Loucy (cell line): ENCODE measurements at regions not wholly inside any gene's neighbourhood (a gene's known extent, or its start where the extent isn't known, plus 50 kb on each side); places are given as distances from the start of the nearest gene placed in this dataset.

Source experiments
- H2AFZ ChIP-seq: fragments of 200-600 bp; sonication (generic); 2 replicates; pipeline ENCODE4 v1.6.0; 2016; ENCODE audit warnings: antibody characterized with exemption, mild to moderate bottlenecking, low read length, moderate library complexity
- H3F3A ChIP-seq: fragments of 200-600 bp; 2 replicates; pipeline ENCODE4 v1.6.0; 2016; ENCODE audit warnings: antibody characterized with exemption, low read depth, mild to moderate bottlenecking
- H3K27me3 ChIP-seq: fragments of 200-600 bp; sonication (generic); 2 replicates; pipeline ENCODE4 v1.6.1; 2014; ENCODE audit warnings: low read length, mild to moderate bottlenecking; ENCODE audit not compliant: insufficient read depth, poor library complexity, severe bottlenecking
- H3K36me3 ChIP-seq: fragments of 200-600 bp; sonication (generic); 2 replicates; pipeline ENCODE4 v1.6.1; 2016; ENCODE audit warnings: low read length; ENCODE audit not compliant: insufficient read depth
- H3K4me1 ChIP-seq: fragments of 200-600 bp; sonication (generic); 2 replicates; pipeline ENCODE4 v1.5.1; 2014; ENCODE audit warnings: low read length, mild to moderate bottlenecking; ENCODE audit not compliant: insufficient read depth, poor library complexity, severe bottlenecking
- H3K4me2 ChIP-seq: fragments of 200-600 bp; sonication (generic); 2 replicates; pipeline ENCODE4 v1.6.0; 2014; ENCODE audit warnings: antibody characterized with exemption, low read length, low read depth, mild to moderate bottlenecking; ENCODE audit not compliant: poor library complexity, severe bottlenecking
- H3K4me3 ChIP-seq: fragments of 200-600 bp; sonication (generic); 2 replicates; pipeline ENCODE4 v1.5.1; 2014; ENCODE audit warnings: low read length, mild to moderate bottlenecking, mixed read lengths; ENCODE audit not compliant: poor library complexity, severe bottlenecking
- H3K79me2 ChIP-seq: fragments of 200-600 bp; sonication (generic); 2 replicates; pipeline ENCODE4 v1.6.1; 2014; ENCODE audit warnings: low read length; ENCODE audit not compliant: insufficient read depth
- H3K9ac ChIP-seq: fragments of 200-600 bp; sonication (generic); 2 replicates; pipeline ENCODE4 v1.6.0; 2014; ENCODE audit warnings: mild to moderate bottlenecking, low read depth, low read length, moderate library complexity; ENCODE audit not compliant: poor library complexity, severe bottlenecking
- H3K9me2 ChIP-seq: fragments of 200-600 bp; sonication (generic); replicated peaks from 2 replicates; pipeline ENCODE4 v1.6.1; 2016; ENCODE audit warnings: low read depth, low read length, mixed read lengths
- H3K9me3 ChIP-seq: fragments of 200-600 bp; sonication (generic); 2 replicates; pipeline ENCODE4 v1.6.1; 2014; ENCODE audit warnings: mild to moderate bottlenecking, antibody characterized with exemption, low read length, low read depth; ENCODE audit not compliant: insufficient read depth
- H4K20me1 ChIP-seq: fragments of 200-600 bp; sonication (generic); 2 replicates; pipeline ENCODE4 v1.6.0; 2014; ENCODE audit warnings: antibody characterized with exemption, low read length, mild to moderate bottlenecking; ENCODE audit not compliant: insufficient read depth, poor library complexity, severe bottlenecking
- EZH2phosphoT487 ChIP-seq: fragments of 200-600 bp; IDR thresholded peaks from 2 replicates; pipeline ENCODE4 v1.6.1; 2018; ENCODE audit warnings: antibody characterized with exemption, mild to moderate bottlenecking, moderate library complexity, borderline replicate concordance
- TF ChIP-seq, protein P1 (sequence below): fragments of 200-600 bp; sonication (generic); conservative IDR thresholded peaks from 2 replicates; pipeline ENCODE4 v1.5.1; 2014; ENCODE audit warnings: mild to moderate bottlenecking, antibody characterized with exemption, low read length

GRCh38 chr7:109215341-109215740 lies 645.7 kb downstream of the DNAJB9 start:
- Histone ChIP-seq H3K9ac (no peak overlapping the region), H3K4me3 (no peak overlapping the region), H3K4me1 (no peaks in the 10 kb centered on the region), H4K20me1 (no peaks in the 10 kb centered on the region), H3K4me2 (no peak overlapping the region), H3K9me2 (no peaks in the 10 kb centered on the region), H3K9me3 (no peaks in the 10 kb centered on the region), H3K79me2 (no peaks in the 10 kb centered on the region), H2AFZ (no peak overlapping the region), H3F3A (no peaks in the 10 kb centered on the region), H3K27me3 (no peaks in the 10 kb centered on the region), H3K36me3 (no peaks in the 10 kb centered on the region)
- TF ChIP-seq EZH2phosphoT487 = no peak
- TF ChIP-seq, protein P1, sequence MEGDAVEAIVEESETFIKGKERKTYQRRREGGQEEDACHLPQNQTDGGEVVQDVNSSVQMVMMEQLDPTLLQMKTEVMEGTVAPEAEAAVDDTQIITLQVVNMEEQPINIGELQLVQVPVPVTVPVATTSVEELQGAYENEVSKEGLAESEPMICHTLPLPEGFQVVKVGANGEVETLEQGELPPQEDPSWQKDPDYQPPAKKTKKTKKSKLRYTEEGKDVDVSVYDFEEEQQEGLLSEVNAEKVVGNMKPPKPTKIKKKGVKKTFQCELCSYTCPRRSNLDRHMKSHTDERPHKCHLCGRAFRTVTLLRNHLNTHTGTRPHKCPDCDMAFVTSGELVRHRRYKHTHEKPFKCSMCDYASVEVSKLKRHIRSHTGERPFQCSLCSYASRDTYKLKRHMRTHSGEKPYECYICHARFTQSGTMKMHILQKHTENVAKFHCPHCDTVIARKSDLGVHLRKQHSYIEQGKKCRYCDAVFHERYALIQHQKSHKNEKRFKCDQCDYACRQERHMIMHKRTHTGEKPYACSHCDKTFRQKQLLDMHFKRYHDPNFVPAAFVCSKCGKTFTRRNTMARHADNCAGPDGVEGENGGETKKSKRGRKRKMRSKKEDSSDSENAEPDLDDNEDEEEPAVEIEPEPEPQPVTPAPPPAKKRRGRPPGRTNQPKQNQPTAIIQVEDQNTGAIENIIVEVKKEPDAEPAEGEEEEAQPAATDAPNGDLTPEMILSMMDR = no peak

DNA sequence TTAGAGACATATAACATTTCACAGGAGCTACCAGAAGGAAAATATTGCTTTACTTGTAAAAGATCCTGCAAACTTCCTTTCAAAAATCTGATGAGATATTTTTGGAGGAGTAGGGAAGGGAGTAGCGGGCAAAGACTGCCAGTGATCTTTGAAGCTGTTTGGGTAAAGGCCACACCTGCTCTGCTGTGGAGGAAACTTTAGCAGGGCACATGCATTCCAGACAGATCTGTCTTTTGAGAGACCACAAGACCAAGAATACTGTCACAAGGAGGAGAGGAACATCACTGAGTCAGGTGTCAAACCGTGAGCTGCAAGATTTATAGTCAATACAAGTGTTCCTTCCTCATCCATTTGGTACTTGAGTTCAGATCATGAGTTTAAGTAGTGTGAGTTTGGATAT lies 654.4 kb downstream of the DNAJB9 start:
- H3K36me3 ChIP-seq = no peaks in the 10 kb centered on the region
- H3K4me2 ChIP-seq = no peak overlapping the region
- H3K4me3 ChIP-seq = no peak overlapping the region
- H3K79me2 ChIP-seq = no peaks in the 10 kb centered on the region
- no peaks in the 10 kb centered on the region for H4K20me1 ChIP-seq
- no peak overlapping the region for H3K9ac ChIP-seq
- H3K9me3 ChIP-seq = no peaks in the 10 kb centered on the region
- no peaks in the 10 kb centered on the region for H3K27me3 ChIP-seq
- H3K4me1 ChIP-seq = no peaks in the 10 kb centered on the region
- no peaks in the 10 kb centered on the region for H3F3A ChIP-seq
- H2AFZ ChIP-seq = no peak overlapping the region
- no peaks in the 10 kb centered on the region for H3K9me2 ChIP-seq
- TF ChIP-seq, protein P1 = no peak
- TF ChIP-seq EZH2phosphoT487 = no peak

GRCh38 chr7:109226699-109227098 lies 657.0 kb downstream of the DNAJB9 start:
- H3K27me3 ChIP-seq = no peaks in the 10 kb centered on the region
- no peak overlapping the region for H2AFZ ChIP-seq
- no peak overlapping the region for H3K9ac ChIP-seq

More at GRCh38 chr7:109226699-109227098, 657.0 kb downstream of the DNAJB9 start:
- Histone ChIP-seq H3K36me3 (no peaks in the 10 kb centered on the region), H3F3A (no peaks in the 10 kb centered on the region), H3K9me2 (no peaks in the 10 kb centered on the region), H3K4me2 (no peak overlapping the region), H3K4me1 (no peaks in the 10 kb centered on the region), H3K79me2 (no peaks in the 10 kb centered on the region), H3K9me3 (no peaks in the 10 kb centered on the region), H3K4me3 (no peak overlapping the region), H4K20me1 (no peaks in the 10 kb centered on the region)
- TF ChIP-seq, protein P1 = no peak
- TF ChIP-seq EZH2phosphoT487 = no peak
